ENCODE measurements at regions not wholly inside any gene's neighbourhood (a gene's known extent, or its start where the extent isn't known, plus 50 kb on each side); places are given as distances from the start of the nearest gene placed in this dataset.

DNA sequence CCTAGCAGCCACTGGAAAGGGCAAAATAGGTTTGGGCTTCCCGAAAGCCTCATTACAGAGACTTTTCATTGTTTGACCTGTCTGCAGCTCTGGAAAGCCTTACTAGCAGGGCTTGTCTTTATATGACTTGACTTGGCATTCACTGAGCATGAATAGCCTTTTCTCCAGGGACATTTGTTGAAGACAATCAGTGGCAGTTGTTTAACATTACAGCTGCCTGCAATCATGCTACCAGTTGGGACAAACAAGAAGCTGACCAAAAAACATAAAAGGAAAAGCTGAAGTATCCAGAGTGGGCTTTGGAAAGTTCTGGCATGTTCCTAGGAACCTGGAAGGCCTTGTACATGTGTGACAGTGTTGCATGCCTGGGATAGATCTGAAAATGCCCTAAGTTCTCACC lies 121.4 kb downstream of the KCNF1 start:
- Histone ChIP-seq H3K9me3 (replicated peaks; ENCODE audit: control insufficient read depth, insufficient read depth, low read length) (no peaks in the 10 kb centered on the region), H3K4me1 (ENCODE audit: control insufficient read depth, extremely low read depth, insufficient read depth, low read length) (no peaks in the 10 kb centered on the region), H2AFZ (ENCODE audit: low read depth, low read length) (no peak overlapping the region), H3K9ac (replicated peaks; ENCODE audit: extremely low read depth, insufficient read depth, low read length) (no peak overlapping the region), H3K27me3 (ENCODE audit: control insufficient read depth in 2 of 2, insufficient read depth in 2 of 2, low read length in 2 of 2) (peaks cover 2 to 19% of the 10 kb centered on the region in 2 experiments), H3K79me2 (ENCODE audit: control insufficient read depth, insufficient read depth, low read length) (no peaks in the 10 kb centered on the region), H3K27ac (ENCODE audit: insufficient read depth, low read depth, low read length) (no peak overlapping the region), H3K36me3 (ENCODE audit: control insufficient read depth in 2 of 2, extremely low read depth in 1 of 2, insufficient read depth in 2 of 2, low read length in 2 of 2) (no peaks in the 10 kb centered on the region), H4K20me1 (replicated peaks; ENCODE audit: control insufficient read depth, extremely low read depth, insufficient read depth, low read length) (no peaks in the 10 kb centered on the region), H3K9me1 (replicated peaks; ENCODE audit: control insufficient read depth, extremely low read depth, insufficient read depth, low read length) (no peaks in the 10 kb centered on the region), H3K4me3 (replicated peaks in 1 of 3; ENCODE audit: insufficient read depth in 1 of 3, low read depth in 1 of 3, low read length in 3 of 3) (no peak overlapping the region), H3K4me2 (ENCODE audit: insufficient read depth, low read length) (no peak overlapping the region)
- POLR2A ChIA-PET, result no interaction called here
- intact Hi-C loops (cut with micrococcal nuclease), result no loop called here
- DNase-seq (ENCODE audit: low read depth, low spot score) (no peak), FAIRE-seq (no peak)
- dilution Hi-C loops (cut with MboI; ENCODE audit: extremely low pct_ligation_motif_present, low sequenced_read_pairs), result no loop called here
- no peak for TF ChIP-seq MYC (IDR thresholded peaks at IDR 0.05; ENCODE audit: low read depth, low read length)
- CTCF ChIA-PET, result no interaction called here
- BruUV-seq (replicated peaks), result no TSS peak

DNA sequence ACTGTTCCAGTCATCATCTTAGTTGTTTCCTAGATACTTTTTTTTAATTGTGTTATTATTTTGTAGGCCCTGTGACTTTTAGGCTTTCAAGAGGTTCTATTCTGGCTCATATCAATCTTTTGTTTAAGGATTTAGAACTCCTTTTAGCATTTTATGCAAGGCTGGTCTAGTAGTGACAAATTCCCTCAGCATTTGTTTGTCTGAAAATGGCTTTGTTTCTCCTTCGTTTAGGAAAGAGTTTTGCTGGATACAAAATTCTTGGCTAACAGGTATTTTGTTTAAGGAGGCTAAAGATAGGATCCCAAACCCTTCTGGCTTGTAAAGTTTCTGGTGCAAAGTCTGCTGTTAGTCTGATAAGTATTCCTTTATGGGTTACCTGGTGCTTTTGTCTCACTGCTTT lies 116.6 kb upstream of the SLC66A3 start:
- H3K27ac ChIP-seq (ENCODE audit: insufficient read depth, low read depth, low read length), result no peak overlapping the region
- H3K79me2 ChIP-seq (ENCODE audit: control insufficient read depth, insufficient read depth, low read length), result no peaks in the 10 kb centered on the region
- H3K4me2 ChIP-seq (ENCODE audit: insufficient read depth, low read length), result no peak overlapping the region
- H3K9ac ChIP-seq (replicated peaks; ENCODE audit: extremely low read depth, insufficient read depth, low read length), result no peak overlapping the region
- POLR2A ChIA-PET, result no interaction called here
- no peaks in the 10 kb centered on the region for H3K36me3 ChIP-seq (ENCODE audit: control insufficient read depth in 2 of 2, extremely low read depth in 1 of 2, insufficient read depth in 2 of 2, low read length in 2 of 2)
- no peak for FAIRE-seq
- dilution Hi-C loops (cut with MboI; ENCODE audit: extremely low pct_ligation_motif_present, low sequenced_read_pairs) (no loop called here), intact Hi-C loops (cut with micrococcal nuclease) (no loop called here)
- H3K27me3 ChIP-seq (ENCODE audit: control insufficient read depth in 2 of 2, insufficient read depth in 2 of 2, low read length in 2 of 2), result peaks cover 0 to 2% of the 10 kb centered on the region in 2 experiments
- DNase-seq (ENCODE audit: low read depth, low spot score), result no peak
- H2AFZ ChIP-seq (ENCODE audit: low read depth, low read length), result no peak overlapping the region
- no peak for TF ChIP-seq FOS (IDR thresholded peaks at IDR 0.05; ENCODE audit: borderline replicate concordance, insufficient read depth, low read length)
- TF ChIP-seq JUN (IDR thresholded peaks at IDR 0.05; ENCODE audit: borderline replicate concordance, insufficient read depth, insufficient read length, low read depth), result no peak
- TF ChIP-seq GATA2 (IDR thresholded peaks at IDR 0.05; ENCODE audit: insufficient read depth, insufficient read length, low read depth, low read length), result no peak
- TF ChIP-seq POLR2A (IDR thresholded peaks at IDR 0.05; ENCODE audit: low read depth, low read length), result no peak
- TF ChIP-seq EZH2 (IDR thresholded peaks at IDR 0.05; ENCODE audit: borderline replicate concordance, low read depth, low read length, severe bottlenecking), result no peak
- TF ChIP-seq POLR2AphosphoS5 (IDR thresholded peaks at IDR 0.05; ENCODE audit: insufficient read depth, low read depth, low read length), result no peak
- TF ChIP-seq MYC (IDR thresholded peaks at IDR 0.05; ENCODE audit: low read depth, low read length), result no peak
- TF ChIP-seq, protein P1, sequence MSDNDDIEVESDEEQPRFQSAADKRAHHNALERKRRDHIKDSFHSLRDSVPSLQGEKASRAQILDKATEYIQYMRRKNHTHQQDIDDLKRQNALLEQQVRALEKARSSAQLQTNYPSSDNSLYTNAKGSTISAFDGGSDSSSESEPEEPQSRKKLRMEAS (IDR thresholded peaks at IDR 0.05; ENCODE audit: insufficient read depth, insufficient read length), result no peak
- TF ChIP-seq CTCF (IDR thresholded peaks at IDR 0.05; ENCODE audit: extremely low read depth in 1 of 2, insufficient read depth in 1 of 2, low read depth in 1 of 2, low read length in 2 of 2), result no peak
- no peak overlapping the region for H3K4me3 ChIP-seq (replicated peaks in 1 of 3; ENCODE audit: insufficient read depth in 1 of 3, low read depth in 1 of 3, low read length in 3 of 3)
- CTCF ChIA-PET, result no interaction called here
- no peaks in the 10 kb centered on the region for H4K20me1 ChIP-seq (replicated peaks; ENCODE audit: control insufficient read depth, extremely low read depth, insufficient read depth, low read length)
- H3K9me3 ChIP-seq (replicated peaks; ENCODE audit: control insufficient read depth, insufficient read depth, low read length), result no peaks in the 10 kb centered on the region
- no peaks in the 10 kb centered on the region for H3K4me1 ChIP-seq (ENCODE audit: control insufficient read depth, extremely low read depth, insufficient read depth, low read length)
- H3K9me1 ChIP-seq (replicated peaks; ENCODE audit: control insufficient read depth, extremely low read depth, insufficient read depth, low read length), result no peaks in the 10 kb centered on the region
- BruUV-seq (replicated peaks), result no TSS peak
